ENCODE measurements at regions not wholly inside any gene's neighbourhood (a gene's known extent, or its start where the extent isn't known, plus 50 kb on each side); places are given as distances from the start of the nearest gene placed in this dataset.

- ATAC-seq: no peak
- no peaks in the 10 kb centered on the region for H3K4me1 ChIP-seq (ENCODE audit: control insufficient read depth, insufficient read depth, low read length)
- Mint-ChIP-seq H3K27ac (no peak overlapping the region), H3K27me3 (ENCODE audit: low read depth in 2 of 2) (peaks cover 18 to 21% of the 10 kb centered on the region in 2 donors), H3K4me3 (no peak overlapping the region), H3K36me3 (peaks cover 10% of the 10 kb centered on the region), H3K9me3 (peaks cover 13% of the 10 kb centered on the region in 2 donors), H3K4me1 (no peaks in the 10 kb centered on the region)
- H3K27me3 ChIP-seq (ENCODE audit: control insufficient read depth, insufficient read depth, low read length): no peaks in the 10 kb centered on the region
- H3K27ac ChIP-seq (ENCODE audit: low read length): no peak overlapping the region
- 66% methylated on average over 2 of the region's 2 CpGs for WGBS (ENCODE audit: insufficient coverage)
- TF ChIP-seq CTCF (IDR thresholded peaks at IDR 0.05): no peak
- intact Hi-C loops (cut with micrococcal nuclease): no loop called here
- no peak overlapping the region for H3K4me3 ChIP-seq (ENCODE audit: low read length)
- DNase-seq: no peak
- no peaks in the 10 kb centered on the region for H3K36me3 ChIP-seq (ENCODE audit: control insufficient read depth, insufficient read depth, low read length)
- no peaks in the 10 kb centered on the region for H3K9me3 ChIP-seq (ENCODE audit: control insufficient read depth, insufficient read depth, low read length)
Observed at GRCh38 chr1:143672983-143673382, 298.8 kb downstream of the FAM72C start.

- 28% methylated on average over 24 of the region's 24 CpGs for WGBS (ENCODE audit: insufficient coverage)
- no peak for ATAC-seq
- TF ChIP-seq CTCF (IDR thresholded peaks at IDR 0.05): no peak
Observed at GRCh38 chr1:143667730-143668129, 304.1 kb downstream of the FAM72C start.

GRCh38 chr1:143666851-143667250 is 304.9 kb downstream of the FAM72C start:
- no peak for ATAC-seq
- 61% methylated on average over 8 of the region's 8 CpGs for WGBS (ENCODE audit: insufficient coverage)
- no peaks in the 10 kb centered on the region for H3K4me1 Mint-ChIP-seq

More at GRCh38 chr1:143667730-143668129, 304.1 kb downstream of the FAM72C start:
- no peak overlapping the region for H3K4me3 ChIP-seq (ENCODE audit: low read length)
- Mint-ChIP-seq H3K27ac (no peak overlapping the region), H3K4me1 (no peaks in the 10 kb centered on the region), H3K9me3 (peaks cover 13% of the 10 kb centered on the region in 2 donors), H3K36me3 (peaks cover 13% of the 10 kb centered on the region), H3K27me3 (ENCODE audit: low read depth in 2 of 2) (peaks cover 29 to 46% of the 10 kb centered on the region in 2 donors), H3K4me3 (no peak overlapping the region)
- H3K9me3 ChIP-seq (ENCODE audit: control insufficient read depth, insufficient read depth, low read length): no peaks in the 10 kb centered on the region
- H3K27ac ChIP-seq (ENCODE audit: low read length): no peak overlapping the region
- H3K27me3 ChIP-seq (ENCODE audit: control insufficient read depth, insufficient read depth, low read length): peaks cover 9% of the 10 kb centered on the region
- intact Hi-C loops (cut with micrococcal nuclease): no loop called here
- DNase-seq: no peak
- no peaks in the 10 kb centered on the region for H3K36me3 ChIP-seq (ENCODE audit: control insufficient read depth, insufficient read depth, low read length)
- H3K4me1 ChIP-seq (ENCODE audit: control insufficient read depth, insufficient read depth, low read length): no peaks in the 10 kb centered on the region

More at GRCh38 chr1:143666851-143667250, 304.9 kb downstream of the FAM72C start:
- DNase-seq: no peak
- Histone ChIP-seq H3K27ac (ENCODE audit: low read length) (no peak overlapping the region), H3K27me3 (ENCODE audit: control insufficient read depth, insufficient read depth, low read length) (peaks cover 9% of the 10 kb centered on the region), H3K4me1 (ENCODE audit: control insufficient read depth, insufficient read depth, low read length) (no peaks in the 10 kb centered on the region), H3K36me3 (ENCODE audit: control insufficient read depth, insufficient read depth, low read length) (no peaks in the 10 kb centered on the region), H3K4me3 (ENCODE audit: low read length) (no peak overlapping the region), H3K9me3 (ENCODE audit: control insufficient read depth, insufficient read depth, low read length) (no peaks in the 10 kb centered on the region)
- peaks cover 13% of the 10 kb centered on the region in 2 donors for H3K9me3 Mint-ChIP-seq
- H3K27me3 Mint-ChIP-seq (ENCODE audit: low read depth in 2 of 2): peaks cover 33 to 53% of the 10 kb centered on the region in 2 donors
- intact Hi-C loops (cut with micrococcal nuclease): no loop called here
- no peak overlapping the region for H3K4me3 Mint-ChIP-seq
- no peak overlapping the region for H3K27ac Mint-ChIP-seq
- no peak for TF ChIP-seq CTCF (IDR thresholded peaks at IDR 0.05)
- H3K36me3 Mint-ChIP-seq: peaks cover 13% of the 10 kb centered on the region

All from natural killer cell (primary cell).